OCI-LY1 (cell line): ENCODE measurements at regions not wholly inside any gene's neighbourhood (a gene's known extent, or its start where the extent isn't known, plus 50 kb on each side); places are given as distances from the start of the nearest gene placed in this dataset.

Source experiments
- CTCF ChIP-seq: fragments of 200-600 bp; sonication (generic), shearing (Covaris generic); IDR thresholded peaks from 2 replicates; pipeline ENCODE4 v1.5.1; 2017; ENCODE audit warnings: mild to moderate bottlenecking, antibody characterized with exemption, low read length, moderate library complexity, mixed read lengths
- EZH2 ChIP-seq: fragments of 200-600 bp; sonication (generic), shearing (Covaris generic); IDR thresholded peaks from 2 replicates; pipeline ENCODE4 v1.8.0; 2017; ENCODE audit warnings: borderline replicate concordance, mixed run types, mild to moderate bottlenecking, antibody characterized with exemption, low read length, moderate library complexity, mixed read lengths

GRCh38 chr14:51431741-51432140, 191.7 kb downstream of the TMX1 start:
- TF ChIP-seq CTCF (no peak), EZH2 (no peak)
